ENCODE measurements at regions not wholly inside any gene's neighbourhood (a gene's known extent, or its start where the extent isn't known, plus 50 kb on each side); places are given as distances from the start of the nearest gene placed in this dataset.

DNA sequence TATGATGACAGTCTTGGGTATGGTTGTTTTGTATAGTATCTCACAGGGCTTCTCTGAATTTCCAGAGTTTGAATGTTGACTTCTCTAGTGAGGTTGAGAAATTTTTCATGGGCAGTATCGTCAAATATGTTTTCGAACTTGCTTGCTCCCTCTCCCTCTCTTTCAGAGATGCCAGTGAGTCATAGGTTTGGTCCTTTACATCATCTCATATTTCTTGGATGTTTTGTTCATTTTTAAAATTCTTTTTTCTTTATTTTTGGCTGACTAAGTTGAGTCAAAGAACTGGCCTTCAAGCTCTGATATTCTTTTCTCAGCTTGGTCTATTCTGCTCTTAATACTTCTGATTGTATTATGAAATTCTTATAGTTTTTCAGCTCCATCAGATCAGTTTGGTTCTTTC is 282.3 kb upstream of the NECTIN3 start:
- DNase-seq = no peak

DNA sequence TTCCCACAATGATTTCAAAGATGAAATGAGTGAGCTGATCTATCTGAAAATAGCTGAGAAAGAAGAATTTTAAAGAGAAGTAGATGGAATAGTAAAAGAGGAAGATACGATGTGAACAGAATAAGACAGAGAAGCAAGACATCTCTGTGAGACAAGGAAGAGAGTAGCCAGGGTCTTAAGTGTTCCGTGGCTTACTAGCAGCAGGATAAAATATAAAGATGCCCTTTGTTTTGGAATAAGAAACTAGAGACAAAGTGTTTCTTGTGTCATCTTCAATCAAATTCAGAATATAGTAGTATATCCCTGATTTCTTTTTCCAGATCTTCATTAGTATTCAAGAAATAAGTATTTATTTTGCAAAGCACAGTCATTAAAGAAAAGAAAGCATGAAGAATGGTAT is 281.0 kb upstream of the NECTIN3 start:
- DNase-seq = no peak

GRCh38 chr3:110791995-110792686 is 279.5 kb upstream of the NECTIN3 start:
- DNase-seq = no peak

GRCh38 chr3:110793611-110794010 is 278.0 kb upstream of the NECTIN3 start:
- no peak for DNase-seq

DNA sequence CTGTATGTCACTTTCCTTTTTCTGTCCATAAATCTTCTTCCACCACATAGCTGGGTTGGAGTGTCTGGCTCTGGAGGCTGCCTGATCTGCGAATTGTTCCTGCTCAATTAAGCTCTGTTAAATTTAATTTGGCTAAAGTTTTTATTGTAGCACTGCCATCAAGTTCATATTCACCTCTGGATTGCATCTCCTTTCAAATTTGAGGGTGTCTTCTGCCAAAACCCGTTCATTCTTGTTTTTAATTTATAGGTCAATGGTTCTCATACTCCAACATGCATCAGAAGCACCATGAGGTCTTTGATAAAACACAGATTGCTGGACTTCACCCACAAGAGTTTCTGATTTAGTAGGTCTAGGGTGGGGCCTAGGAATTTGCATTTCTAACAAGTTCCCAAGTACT is 276.5 kb upstream of the NECTIN3 start:
- DNase-seq = no peak

- no peak for DNase-seq
Measured at GRCh38 chr3:110799271-110799670, 272.3 kb upstream of the NECTIN3 start.

- no peak for DNase-seq
Measured at GRCh38 chr3:110804856-110805255, 266.8 kb upstream of the NECTIN3 start.

DNA sequence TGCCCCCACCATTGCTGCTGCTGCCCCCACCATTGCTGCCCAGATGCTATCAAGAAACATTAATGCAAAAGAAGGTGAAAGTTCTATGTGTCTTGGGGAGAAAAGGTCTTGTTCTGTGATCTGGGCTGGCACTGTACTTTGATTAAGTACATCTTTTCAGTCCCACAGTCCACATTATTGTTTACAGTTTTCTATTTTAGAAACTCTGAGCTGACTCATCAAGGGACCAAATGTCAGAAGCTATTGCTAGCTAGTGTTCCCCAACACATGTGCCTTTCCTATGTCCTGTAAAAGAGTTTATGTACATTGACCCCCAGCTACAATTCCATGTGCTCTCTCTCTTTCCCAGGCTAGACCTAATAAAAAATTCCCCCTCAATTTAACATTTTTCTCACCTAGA is 264.7 kb upstream of the NECTIN3 start:
- DNase-seq = no peak

- no peak for DNase-seq
Measured at GRCh38 chr3:110808630-110809029, 263.0 kb upstream of the NECTIN3 start.

- DNase-seq = no peak
Measured at GRCh38 chr3:110810356-110810755, 261.3 kb upstream of the NECTIN3 start.

GRCh38 chr3:110811050-110811449 is 260.6 kb upstream of the NECTIN3 start:
- no peak for DNase-seq

- DNase-seq = no peak
Measured at GRCh38 chr3:110813541-110813940, 258.1 kb upstream of the NECTIN3 start.

GRCh38 chr3:110814170-110815007 is 257.2 kb upstream of the NECTIN3 start:
- peak in 1 of 2 donors; percentile 6 for DNase-seq

DNA sequence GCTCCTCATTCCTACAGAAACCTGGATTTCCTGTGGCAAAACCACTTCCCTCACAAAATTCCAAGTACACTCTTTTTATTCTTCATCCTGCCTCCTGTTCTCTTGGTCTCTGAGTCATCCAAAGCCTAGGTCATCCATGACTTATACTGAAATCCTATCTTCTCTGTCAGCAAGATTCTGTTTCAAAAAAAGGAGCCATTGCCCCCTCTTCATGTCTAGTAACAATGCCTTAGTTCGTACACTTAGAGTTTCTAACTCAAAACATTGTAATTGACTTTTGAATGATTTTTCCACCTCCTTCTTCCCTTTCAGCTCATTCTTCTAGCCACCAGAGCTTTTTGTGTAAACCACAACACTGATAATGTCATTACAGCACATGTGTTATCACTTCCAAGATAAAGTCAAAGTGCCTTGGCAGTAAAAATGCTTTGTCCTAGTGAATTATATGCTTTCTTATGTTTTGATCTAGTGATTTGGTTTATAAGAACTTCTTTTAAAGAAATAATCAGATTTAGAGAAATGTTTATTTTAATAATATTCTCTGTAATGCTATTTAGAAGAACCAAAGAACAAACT is 256.5 kb upstream of the NECTIN3 start:
- DNase-seq = no peak

DNA sequence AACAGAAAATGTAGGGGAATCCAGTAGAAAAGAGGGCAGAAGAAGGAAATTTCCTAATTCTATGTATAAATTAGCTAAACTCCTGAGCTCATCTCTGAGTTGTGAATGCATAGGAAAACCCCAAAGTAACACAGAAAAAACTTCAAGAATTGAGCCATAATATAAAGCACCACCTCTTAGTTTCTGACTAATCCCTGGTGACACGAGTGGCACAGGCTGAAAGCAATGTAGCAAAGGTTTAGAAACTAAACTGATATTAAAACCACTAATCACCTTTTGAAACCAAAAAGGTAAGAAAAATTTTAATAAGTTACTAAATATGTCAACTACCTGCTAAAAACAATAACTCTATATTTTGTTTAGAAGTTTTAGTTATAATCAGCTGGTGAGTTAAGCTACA is 255.6 kb upstream of the NECTIN3 start:
- no peak for DNase-seq

GRCh38 chr3:110821586-110821985 is 250.0 kb upstream of the NECTIN3 start:
- DNase-seq = no peak

- DNase-seq = no peak
Measured at GRCh38 chr3:110822971-110823370, 248.6 kb upstream of the NECTIN3 start.

GRCh38 chr3:110846971-110847370 is 224.6 kb upstream of the NECTIN3 start:
- no peak for DNase-seq

DNA sequence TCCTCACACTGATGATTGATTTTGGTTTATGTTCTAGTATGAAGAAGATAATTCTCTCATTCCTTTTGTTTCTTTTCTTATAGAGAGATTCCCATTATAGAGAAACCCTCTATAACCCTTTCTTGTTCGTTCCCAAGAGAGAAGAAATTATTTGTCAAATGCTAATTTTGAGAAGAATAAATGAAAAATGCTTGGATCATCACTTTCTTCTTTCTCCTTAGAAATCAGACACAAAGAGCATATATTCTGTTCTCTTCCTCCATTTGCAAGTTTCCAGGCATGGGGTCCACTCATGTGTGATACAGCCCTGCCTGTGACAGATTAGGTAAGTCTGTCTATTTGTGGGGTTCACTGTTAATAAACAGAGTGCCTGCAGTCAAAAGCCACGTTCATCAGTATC is 222.6 kb upstream of the NECTIN3 start:
- no peak for DNase-seq

DNA sequence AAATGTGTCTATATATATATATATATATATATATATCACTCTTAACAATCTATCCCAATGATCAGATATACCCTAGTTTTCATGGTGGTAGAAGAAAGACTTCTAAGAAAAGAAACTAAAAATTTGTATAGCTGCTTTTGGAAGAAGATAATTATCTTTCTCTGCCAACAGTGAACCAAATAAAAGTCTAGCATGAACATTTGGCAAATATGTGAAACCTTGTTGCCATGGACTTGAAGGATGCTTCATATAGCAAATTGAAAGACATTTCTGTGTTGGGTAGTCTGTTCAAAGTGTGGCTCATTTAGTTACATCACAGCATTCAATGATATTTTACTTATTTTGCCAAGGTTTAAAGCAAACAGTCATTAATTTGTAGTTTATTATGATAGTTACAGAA is 219.9 kb upstream of the NECTIN3 start:
- no peak for DNase-seq

DNA sequence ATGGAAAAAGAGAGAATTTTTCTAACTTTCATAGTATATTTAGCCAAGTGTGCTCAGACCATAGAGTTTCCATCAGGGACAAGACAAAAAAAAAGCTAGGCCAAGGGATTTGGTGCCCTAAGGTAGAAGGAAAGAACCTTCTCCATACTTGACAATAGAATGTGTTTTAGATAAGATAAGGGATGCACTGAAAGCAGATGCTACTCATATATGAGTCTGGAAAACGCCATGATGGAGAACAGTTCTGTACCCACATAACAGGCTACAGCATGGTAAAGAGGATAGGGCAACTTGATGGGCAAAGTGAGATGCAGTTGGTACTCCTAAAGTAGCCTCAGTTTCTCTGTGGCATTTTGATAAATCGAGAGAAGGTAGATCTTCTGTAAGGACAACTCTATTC is 216.4 kb upstream of the NECTIN3 start:
- no peak for DNase-seq

DNA sequence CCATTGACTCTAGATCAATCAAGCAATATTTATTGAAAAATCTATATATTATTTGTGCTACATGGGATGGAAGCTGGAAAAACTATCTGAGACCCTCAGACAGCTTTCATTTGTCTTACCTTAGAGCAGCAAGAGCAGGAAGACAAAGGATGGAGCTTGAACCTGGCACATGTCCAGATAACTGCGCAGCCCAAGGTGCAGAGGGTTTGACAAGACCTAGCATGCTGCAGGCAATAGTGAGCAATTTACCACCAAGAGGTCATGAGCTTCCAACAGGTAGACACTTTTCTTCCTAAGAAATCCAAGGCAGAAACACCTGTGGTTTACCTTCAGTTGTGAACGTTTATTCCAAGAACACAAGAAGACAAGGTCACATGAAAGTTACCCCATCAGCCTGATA is 214.7 kb upstream of the NECTIN3 start:
- DNase-seq = no peak

GRCh38 chr3:110858549-110858948 is 213.1 kb upstream of the NECTIN3 start:
- no peak for DNase-seq

DNA sequence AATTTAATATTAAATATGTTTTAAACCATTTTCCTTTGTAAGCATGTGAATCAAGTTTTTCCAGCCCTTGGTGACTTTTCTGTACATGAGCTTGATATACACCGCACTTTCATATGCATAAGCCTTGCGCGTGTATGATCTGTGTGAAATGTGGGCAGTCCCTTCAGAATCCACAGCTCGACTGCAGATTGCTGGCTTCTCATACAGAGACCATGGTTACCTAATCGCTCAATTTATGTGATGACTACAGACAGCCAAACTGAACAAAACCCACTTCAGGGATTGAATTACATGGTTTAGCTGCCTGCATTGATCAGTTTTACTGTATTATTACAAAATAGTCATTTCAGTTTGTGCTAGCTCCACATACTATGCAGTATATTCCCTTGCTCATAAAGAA is 212.3 kb upstream of the NECTIN3 start:
- DNase-seq = no peak

Data from CD4-positive, alpha-beta T cell treated with Interleukin-1 beta for 1 hour (primary cell).